ENCODE measurements at regions not wholly inside any gene's neighbourhood (a gene's known extent, or its start where the extent isn't known, plus 50 kb on each side); places are given as distances from the start of the nearest gene placed in this dataset.

GRCh38 chr4:102172341-102172740 is 172.9 kb downstream of the SLC39A8 start:
- ChIA-PET CTCF (no interaction called here), POLR2A (no interaction called here), RAD21 (ENCODE audit: low non-redundant PET in 1 of 2, low total read pairs in 2 of 2, uncharacterized antibody in 2 of 2, unreplicated experiment in 2 of 2) (no interaction called here)
- no peaks in the 10 kb centered on the region for H3K9me2 ChIP-seq (ENCODE audit: insufficient read depth)
- H3K4me3 ChIP-seq (replicated peaks in 1 of 2; ENCODE audit: low read depth in 1 of 2, low read length in 2 of 2), result no peak overlapping the region
- H4K20me1 ChIP-seq (ENCODE audit: insufficient read depth), result no peaks in the 10 kb centered on the region
- H3K4me2 ChIP-seq (ENCODE audit: low read length), result no peak overlapping the region
- H2AFZ ChIP-seq (ENCODE audit: low read depth, low read length, poor library complexity, severe bottlenecking), result no peak overlapping the region
- no peaks in the 10 kb centered on the region for H3K36me3 ChIP-seq (ENCODE audit: control insufficient read depth in 1 of 2, insufficient read depth in 2 of 2, low read length in 2 of 2)
- no peak overlapping the region for H3K9ac ChIP-seq (ENCODE audit: low read length)
- no peak overlapping the region for H3K27ac ChIP-seq (ENCODE audit: low read depth, low read length)
- ATAC-seq (no peak), DNase-seq (ENCODE audit: low read depth, low spot score) (no peak)
- intact Hi-C loops (cut with micrococcal nuclease), result no loop called here
- BruUV-seq (replicated peaks), result no TSS peak
- no peaks in the 10 kb centered on the region for H3K4me1 ChIP-seq (ENCODE audit: control insufficient read depth in 1 of 2, insufficient read depth in 2 of 2, low read length in 2 of 2)
- TF ChIP-seq POLR2A (IDR thresholded peaks at IDR 0.05; ENCODE audit: borderline replicate concordance, extremely low read depth, insufficient read depth, insufficient read length) (no peak), YY1 (IDR thresholded peaks at IDR 0.05; ENCODE audit: extremely low read depth, insufficient replicate concordance, low read depth, low read length) (no peak), ZNF274 (IDR thresholded peaks at IDR 0.05; ENCODE audit: low read depth, low read length) (no peak), CEBPB (IDR thresholded peaks at IDR 0.05; ENCODE audit: low read depth) (no peak), CBX3 (IDR thresholded peaks at IDR 0.05; ENCODE audit: low read depth) (no peak), ELF1 (IDR thresholded peaks at IDR 0.05; ENCODE audit: borderline replicate concordance, low read depth) (no peak), CTCF (IDR thresholded peaks at IDR 0.05 in 2 of 3, conservative IDR thresholded peaks at IDR 0.05 in 1 of 3; ENCODE audit: borderline replicate concordance in 1 of 3, insufficient read depth in 1 of 3, low read depth in 2 of 3, low read length in 2 of 3) (no peak), JUND (IDR thresholded peaks at IDR 0.05) (no peak), EZH2 (IDR thresholded peaks at IDR 0.05) (no peak), SP1 (IDR thresholded peaks at IDR 0.05; ENCODE audit: low read depth) (no peak), POLR2AphosphoS5 (IDR thresholded peaks at IDR 0.05; ENCODE audit: low read depth, low read length) (no peak), ZBTB33 (IDR thresholded peaks at IDR 0.05; ENCODE audit: extremely low read depth, insufficient replicate concordance, low read length) (no peak), SIN3A (IDR thresholded peaks at IDR 0.05; ENCODE audit: low read depth) (no peak), MAX (IDR thresholded peaks at IDR 0.05) (no peak), ATF3 (IDR thresholded peaks at IDR 0.05) (no peak), REST (IDR thresholded peaks at IDR 0.05; ENCODE audit: low read depth) (no peak), TCF7L2 (IDR thresholded peaks at IDR 0.05; ENCODE audit: borderline replicate concordance, extremely low read depth, insufficient read depth, insufficient read length) (no peak), EZH2phosphoT487 (IDR thresholded peaks at IDR 0.05; ENCODE audit: borderline replicate concordance) (no peak), SRF (IDR thresholded peaks at IDR 0.05; ENCODE audit: low read depth) (no peak)
- H3K27me3 ChIP-seq (ENCODE audit: insufficient read depth, low read length), result no peaks in the 10 kb centered on the region
- no peaks in the 10 kb centered on the region for H3K9me3 ChIP-seq (ENCODE audit: control insufficient read depth in 1 of 2, insufficient read depth in 1 of 2, low read depth in 1 of 2, low read length in 2 of 2)
- H3K79me2 ChIP-seq (ENCODE audit: insufficient read depth, low read length), result no peaks in the 10 kb centered on the region
